Keratinocyte (primary cell): ENCODE measurements at regions not wholly inside any gene's neighbourhood (a gene's known extent, or its start where the extent isn't known, plus 50 kb on each side); places are given as distances from the start of the nearest gene placed in this dataset.

ENCODE experiments used
- DNase-seq: peaks from one replicate; pipeline ENCODE4 v3.0.0-alpha.2; 2011; ENCODE audit warnings: low read depth, missing footprints, low spot score
- FAIRE-seq: peaks from 2 replicates; lab custom pipeline; 2011; peaks lifted over from hg19 to GRCh38; lab: Jason Lieb, UNC
- H2AFZ ChIP-seq: 2 replicates; pipeline ENCODE4 v1.6.0; 2012; ENCODE audit warnings: low read length, control low read depth, inconsistent platforms; ENCODE audit not compliant: control insufficient read depth
- H3K27ac ChIP-seq: 2 replicates; pipeline ENCODE4 v1.5.1; 2011; ENCODE audit warnings: low read length; ENCODE audit not compliant: control insufficient read depth, insufficient read depth
- H3K27me3 ChIP-seq: 3 replicates; pipeline ENCODE4 v1.6.0; 2011; ENCODE audit warnings: low read length; ENCODE audit not compliant: control insufficient read depth, insufficient read depth; ENCODE audit errors: extremely low read depth
- H3K36me3 ChIP-seq, 2 experiments: 2 replicates in 1 of 2; 3 replicates in 1 of 2; pipeline ENCODE4 v1.5.1; 2011; ENCODE audit warnings: low read length in 2 of 2, mild to moderate bottlenecking in 1 of 2; ENCODE audit not compliant: control insufficient read depth in 2 of 2, insufficient read depth in 2 of 2; ENCODE audit errors: extremely low read depth in 1 of 2
- H3K4me1 ChIP-seq: 3 replicates; pipeline ENCODE4 v1.5.1; 2011; ENCODE audit warnings: low read length; ENCODE audit not compliant: control insufficient read depth, insufficient read depth; ENCODE audit errors: extremely low read depth
- H3K4me2 ChIP-seq: 3 replicates; pipeline ENCODE4 v1.6.0; 2011; ENCODE audit warnings: low read depth, low read length; ENCODE audit not compliant: control insufficient read depth, insufficient read depth; ENCODE audit errors: extremely low read depth
- H3K4me3 ChIP-seq, 3 experiments: fragments of 200-600 bp in 1 of 3; sonication (generic) in 1 of 3; 2 replicates in 2 of 3; 3 replicates in 1 of 3; pipeline ENCODE4 v1.5.1; 2011 to 2016; ENCODE audit warnings: low read length in 3 of 3, mild to moderate bottlenecking in 3 of 3, control low read depth in 2 of 3, inconsistent platforms in 1 of 3, low read depth in 1 of 3, mixed read lengths in 1 of 3, mixed run types in 1 of 3, moderate library complexity in 1 of 3; ENCODE audit not compliant: control insufficient read depth in 2 of 3, insufficient read depth in 2 of 3; ENCODE audit errors: extremely low read depth in 1 of 3
- H3K79me2 ChIP-seq: 2 replicates; pipeline ENCODE4 v1.6.0; 2012; ENCODE audit warnings: low read length; ENCODE audit not compliant: control insufficient read depth, insufficient read depth
- H3K9ac ChIP-seq: 3 replicates; pipeline ENCODE4 v1.6.0; 2011; ENCODE audit warnings: low read length; ENCODE audit not compliant: control insufficient read depth, insufficient read depth; ENCODE audit errors: extremely low read depth
- H3K9me1 ChIP-seq: 3 replicates; pipeline ENCODE4 v1.6.0; 2011; ENCODE audit warnings: low read length; ENCODE audit not compliant: control insufficient read depth, insufficient read depth; ENCODE audit errors: extremely low read depth
- H3K9me3 ChIP-seq: 2 replicates; pipeline ENCODE4 v1.5.1; 2012; ENCODE audit warnings: low read depth, low read length; ENCODE audit not compliant: control insufficient read depth
- H4K20me1 ChIP-seq: 3 replicates; pipeline ENCODE4 v1.6.0; 2011; ENCODE audit warnings: low read length; ENCODE audit not compliant: control insufficient read depth, insufficient read depth; ENCODE audit errors: extremely low read depth
- CTCF ChIP-seq, 3 experiments: IDR thresholded peaks in 1 of 3; conservative IDR thresholded peaks in 1 of 3; optimal IDR thresholded peaks in 1 of 3; 2 replicates in 2 of 3; 3 replicates in 1 of 3; pipeline versions ENCODE3 to v1.5.1; 2011; ENCODE audit warnings: low read length in 3 of 3, mild to moderate bottlenecking in 3 of 3, moderate library complexity in 2 of 3, control low read depth in 1 of 3, inconsistent platforms in 1 of 3; ENCODE audit not compliant: insufficient read depth in 2 of 3; ENCODE audit errors: extremely low read depth in 1 of 3
- EZH2 ChIP-seq: IDR thresholded peaks from one replicate; pipeline ENCODE4 v1.6.1; 2012; ENCODE audit warnings: inconsistent platforms, mild to moderate bottlenecking, low read length, moderate library complexity
- dilution Hi-C: fragments of 300-500 bp; cut with MboI; formaldehyde crosslinking; loops from one replicate; pipeline ENCODE4 v1.7.0; 2020; ENCODE audit warnings: low sequenced_read_pairs; ENCODE audit not compliant: extremely low pct_ligation_motif_present

- no peak for DNase-seq
- H3K36me3 ChIP-seq: peaks cover 25 to 29% of the 10 kb centered on the region in 2 experiments
- H3K9me3 ChIP-seq: no peaks in the 10 kb centered on the region
- no peaks in the 10 kb centered on the region for H3K9me1 ChIP-seq
- H4K20me1 ChIP-seq: no peaks in the 10 kb centered on the region
- no peak for FAIRE-seq
- H3K4me3 ChIP-seq: no peak overlapping the region
- no peak overlapping the region for H3K9ac ChIP-seq
- H3K4me1 ChIP-seq: peaks cover 9% of the 10 kb centered on the region
- no peak overlapping the region for H2AFZ ChIP-seq
- H3K4me2 ChIP-seq: no peak overlapping the region
- TF ChIP-seq EZH2 (no peak), CTCF (optimal IDR thresholded peaks at IDR 0.05 in 1 of 3, IDR thresholded peaks at IDR 0.05 in 1 of 3, conservative IDR thresholded peaks at IDR 0.05 in 1 of 3; ENCODE audit: extremely low read depth in 1 of 3, insufficient read depth in 2 of 3, low read length in 3 of 3) (no peak)
- dilution Hi-C loops: no loop called here
- H3K27ac ChIP-seq: no peak overlapping the region
- no peaks in the 10 kb centered on the region for H3K27me3 ChIP-seq
- H3K79me2 ChIP-seq: no peaks in the 10 kb centered on the region
Observed at GRCh38 chr20:3326779-3327521, 80.5 kb downstream of the DNAAF9 start.

- Histone ChIP-seq H3K4me3 (no peak overlapping the region), H3K4me1 (peaks cover 9% of the 10 kb centered on the region), H3K27ac (no peak overlapping the region), H4K20me1 (no peaks in the 10 kb centered on the region), H3K79me2 (no peaks in the 10 kb centered on the region), H3K9me1 (no peaks in the 10 kb centered on the region), H3K27me3 (no peaks in the 10 kb centered on the region), H2AFZ (no peak overlapping the region), H3K9me3 (no peaks in the 10 kb centered on the region), H3K4me2 (no peak overlapping the region), H3K36me3 (peaks cover 27 to 31% of the 10 kb centered on the region in 2 experiments), H3K9ac (no peak overlapping the region)
- DNase-seq (no peak), FAIRE-seq (no peak)
- dilution Hi-C loops: no loop called here
- TF ChIP-seq EZH2 (no peak), CTCF (optimal IDR thresholded peaks at IDR 0.05 in 1 of 3, IDR thresholded peaks at IDR 0.05 in 1 of 3, conservative IDR thresholded peaks at IDR 0.05 in 1 of 3; ENCODE audit: extremely low read depth in 1 of 3, insufficient read depth in 2 of 3, low read length in 3 of 3) (no peak)
Observed at GRCh38 chr20:3325864-3326263, 81.6 kb downstream of the DNAAF9 start.
